ENCODE measurements at regions not wholly inside any gene's neighbourhood (a gene's known extent, or its start where the extent isn't known, plus 50 kb on each side); places are given as distances from the start of the nearest gene placed in this dataset.

GRCh38 chr14:65866886-65867285 lies 454.4 kb downstream of the FUT8 start:
- TF ChIP-seq CTCF (conservative IDR thresholded peaks at IDR 0.05; ENCODE audit: low read depth, low read length) (no peak), EZH2 (IDR thresholded peaks at IDR 0.05; ENCODE audit: borderline replicate concordance, low read depth, low read length, poor library complexity, severe bottlenecking) (no peak)
